ENCODE measurements at regions not wholly inside any gene's neighbourhood (a gene's known extent, or its start where the extent isn't known, plus 50 kb on each side); places are given as distances from the start of the nearest gene placed in this dataset.
A peak's percentile ranks its signal among the peaks of the same experiment; 100 is the strongest.

- H3K27ac ChIP-seq, result no peak overlapping the region
- intact Hi-C loops (cut with DNase I; ENCODE audit: low total_unique reads), result no loop called here
- 59 to 81% (median 76%) methylated on average over 3 of the region's 3 CpGs for WGBS, 5 donors
- DNase-seq, result no peak
- no peaks in the 10 kb centered on the region for H3K9me3 ChIP-seq
- H3K36me3 ChIP-seq, result no peaks in the 10 kb centered on the region
- no peaks in the 10 kb centered on the region for H3K27me3 ChIP-seq
- no peaks in the 10 kb centered on the region for H3K4me1 ChIP-seq
- no peak for TF ChIP-seq CTCF (IDR thresholded peaks at IDR 0.05)
- no peak for TF ChIP-seq POLR2A (IDR thresholded peaks at IDR 0.05)
- TF ChIP-seq EP300 (IDR thresholded peaks at IDR 0.05), result no peak
- TF ChIP-seq POLR2AphosphoS5 (IDR thresholded peaks at IDR 0.05), result no peak
- no peak overlapping the region for H3K4me3 ChIP-seq
These were observed 421.2 kb downstream of the DCAF12L2 start for GRCh38 chrX:125744914-125745313.

GRCh38 chrX:125757794-125758564 lies 408.1 kb downstream of the DCAF12L2 start:
- DNase-seq, result peak in 1 of 2 donors; percentile 14
- no peak for TF ChIP-seq EP300 (IDR thresholded peaks at IDR 0.05)
- TF ChIP-seq POLR2A (IDR thresholded peaks at IDR 0.05), result no peak
- intact Hi-C loops (cut with DNase I; ENCODE audit: low total_unique reads), result no loop called here
- H3K36me3 ChIP-seq, result no peaks in the 10 kb centered on the region
- H3K4me1 ChIP-seq, result no peaks in the 10 kb centered on the region
- H3K4me3 ChIP-seq, result no peak overlapping the region
- H3K27me3 ChIP-seq, result no peaks in the 10 kb centered on the region
- 47 to 64% (median 56%) methylated on average over 6 to 8 of the region's 8 CpGs for WGBS, 5 donors
- peaks cover 0 to 7% (median 0%) of the 10 kb centered on the region in 4 donors for H3K9me3 ChIP-seq
- no peak overlapping the region for H3K27ac ChIP-seq

GRCh38 chrX:125758819-125759218 lies 407.3 kb downstream of the DCAF12L2 start:
- H3K4me3 ChIP-seq, result no peak overlapping the region
- no peak for DNase-seq
- H3K36me3 ChIP-seq, result no peaks in the 10 kb centered on the region
- no peaks in the 10 kb centered on the region for H3K4me1 ChIP-seq
- WGBS, 5 donors, result 83 to 89% (median 88%) methylated on average over 2 of the region's 2 CpGs
- intact Hi-C loops (cut with DNase I; ENCODE audit: low total_unique reads), result no loop called here
- no peak overlapping the region for H3K27ac ChIP-seq
- TF ChIP-seq EP300 (IDR thresholded peaks at IDR 0.05) (no peak), POLR2AphosphoS5 (IDR thresholded peaks at IDR 0.05) (no peak), POLR2A (IDR thresholded peaks at IDR 0.05) (no peak), CTCF (IDR thresholded peaks at IDR 0.05) (no peak)
- H3K9me3 ChIP-seq, result peaks cover 0 to 8% (median 0%) of the 10 kb centered on the region in 4 donors
- no peaks in the 10 kb centered on the region for H3K27me3 ChIP-seq

- peaks cover 0 to 10% (median 4%) of the 10 kb centered on the region in 4 donors for H3K9me3 ChIP-seq
- H3K4me3 ChIP-seq, result no peak overlapping the region
- no peaks in the 10 kb centered on the region for H3K4me1 ChIP-seq
- no peaks in the 10 kb centered on the region for H3K27me3 ChIP-seq
- intact Hi-C loops (cut with DNase I; ENCODE audit: low total_unique reads), result no loop called here
- DNase-seq, result no peak
- H3K36me3 ChIP-seq, result no peaks in the 10 kb centered on the region
- no peak for TF ChIP-seq POLR2AphosphoS5 (IDR thresholded peaks at IDR 0.05)
- no peak for TF ChIP-seq POLR2A (IDR thresholded peaks at IDR 0.05)
- no peak for TF ChIP-seq EP300 (IDR thresholded peaks at IDR 0.05)
- TF ChIP-seq CTCF (IDR thresholded peaks at IDR 0.05), result no peak
- H3K27ac ChIP-seq, result no peak overlapping the region
- WGBS, 5 donors, result 16 to 57% (median 33%) methylated on average over 1 of the region's 1 CpG
These were observed 403.1 kb downstream of the DCAF12L2 start for GRCh38 chrX:125762954-125763353.

GRCh38 chrX:125765347-125765746 lies 400.7 kb downstream of the DCAF12L2 start:
- Histone ChIP-seq H3K27me3 (no peaks in the 10 kb centered on the region), H3K4me3 (no peak overlapping the region), H3K36me3 (no peaks in the 10 kb centered on the region), H3K27ac (no peak overlapping the region), H3K9me3 (peaks cover 0 to 10% (median 4%) of the 10 kb centered on the region in 4 donors), H3K4me1 (no peaks in the 10 kb centered on the region)
- intact Hi-C loops (cut with DNase I; ENCODE audit: low total_unique reads), result no loop called here
- no peak for DNase-seq
- 72 to 95% (median 92%) methylated on average over 2 of the region's 2 CpGs for WGBS, 5 donors
- TF ChIP-seq EP300 (IDR thresholded peaks at IDR 0.05), result no peak
- TF ChIP-seq POLR2A (IDR thresholded peaks at IDR 0.05), result no peak
- no peak for TF ChIP-seq POLR2AphosphoS5 (IDR thresholded peaks at IDR 0.05)
- TF ChIP-seq CTCF (IDR thresholded peaks at IDR 0.05), result no peak
